ENCODE measurements at regions not wholly inside any gene's neighbourhood (a gene's known extent, or its start where the extent isn't known, plus 50 kb on each side); places are given as distances from the start of the nearest gene placed in this dataset.
A peak's percentile ranks its signal among the peaks of the same experiment; 100 is the strongest.
"Not testable (repeated sequence)": the region's sequence is repeated elsewhere in the genome, so short reads cannot be mapped to it uniquely, and the experiment has no call there.

- no peak for DNase-seq
Measured at GRCh38 chr3:31053299-31053698, 158.8 kb upstream of the GADL1 start.

GRCh38 chr3:31054032-31054431, 159.6 kb upstream of the GADL1 start:
- DNase-seq = no peak

- DNase-seq = no peak
Measured at GRCh38 chr3:31055757-31056156, 161.3 kb upstream of the GADL1 start.

GRCh38 chr3:31057891-31058290, 163.4 kb upstream of the GADL1 start:
- no peak for DNase-seq

- DNase-seq = no peak
Measured at GRCh38 chr3:31064021-31064420, 169.6 kb upstream of the GADL1 start.

- no peak for DNase-seq
Measured at GRCh38 chr3:31065765-31066164, 171.3 kb upstream of the GADL1 start.

GRCh38 chr3:31067004-31067403, 172.5 kb upstream of the GADL1 start:
- no peak for DNase-seq

- no peak for DNase-seq
Measured at GRCh38 chr3:31075471-31075870, 181.0 kb upstream of the GADL1 start.

- no peak for DNase-seq
Measured at GRCh38 chr3:31075876-31076275, 181.4 kb upstream of the GADL1 start.

- no peak for DNase-seq
Measured at GRCh38 chr3:31077021-31077601, 182.7 kb upstream of the GADL1 start.

- no peak for DNase-seq
Measured at GRCh38 chr3:31077826-31078225, 183.4 kb upstream of the GADL1 start.

- no peak for DNase-seq
Measured at GRCh38 chr3:31079689-31080088, 185.2 kb upstream of the GADL1 start.

GRCh38 chr3:31081018-31081662, 186.7 kb upstream of the GADL1 start:
- no peak for DNase-seq

- DNase-seq = no peak
Measured at GRCh38 chr3:31086148-31086547, 191.7 kb upstream of the GADL1 start.

GRCh38 chr3:31086698-31087097, 192.2 kb upstream of the GADL1 start:
- no peak for DNase-seq

- no peak for DNase-seq
Measured at GRCh38 chr3:31091748-31092147, 197.3 kb upstream of the GADL1 start.

- DNase-seq = peak; percentile 66
Measured at GRCh38 chr3:31092748-31093589, 198.5 kb upstream of the GADL1 start.

GRCh38 chr3:31093606-31094005, 199.1 kb upstream of the GADL1 start:
- DNase-seq = peak; percentile 37

- no peak for DNase-seq
Measured at GRCh38 chr3:31094048-31094447, 199.6 kb upstream of the GADL1 start.

GRCh38 chr3:31095255-31095654, 200.8 kb upstream of the GADL1 start:
- DNase-seq = no peak

- no peak for DNase-seq
Measured at GRCh38 chr3:31096661-31097395, 202.4 kb upstream of the GADL1 start.

- DNase-seq = no peak
Measured at GRCh38 chr3:31100519-31100918, 206.1 kb upstream of the GADL1 start.

GRCh38 chr3:31101285-31101684, 206.8 kb upstream of the GADL1 start:
- not testable (repeated sequence) for DNase-seq

Data from inflammatory macrophage treated with lipopolysaccharide for 4 hours (primary cell).